Coronary artery (tissue), 2 donors: ENCODE measurements at regions not wholly inside any gene's neighbourhood (a gene's known extent, or its start where the extent isn't known, plus 50 kb on each side); places are given as distances from the start of the nearest gene placed in this dataset.

ENCODE experiments used
- DNase-seq: peaks from one replicate; pipeline ENCODE4 v3.0.0-alpha.2; 2017; ENCODE audit warnings: low spot score
- H3K27ac ChIP-seq, 2 donors: fragments of 200-600 bp; sonication (generic); one replicate each; pipeline ENCODE4 v1.5.1; 2016 to 2019
- H3K4me3 ChIP-seq: fragments of 200-600 bp; sonication (generic); 2 replicates; pipeline ENCODE4 v1.5.1; 2016; ENCODE audit warnings: mild to moderate bottlenecking, moderate library complexity
- TF ChIP-seq, protein P1 (sequence below): fragments of 200-600 bp; sonication (generic); IDR thresholded peaks from one replicate; pipeline ENCODE4 v1.5.1; 2019; ENCODE audit warnings: antibody characterized with exemption

DNA sequence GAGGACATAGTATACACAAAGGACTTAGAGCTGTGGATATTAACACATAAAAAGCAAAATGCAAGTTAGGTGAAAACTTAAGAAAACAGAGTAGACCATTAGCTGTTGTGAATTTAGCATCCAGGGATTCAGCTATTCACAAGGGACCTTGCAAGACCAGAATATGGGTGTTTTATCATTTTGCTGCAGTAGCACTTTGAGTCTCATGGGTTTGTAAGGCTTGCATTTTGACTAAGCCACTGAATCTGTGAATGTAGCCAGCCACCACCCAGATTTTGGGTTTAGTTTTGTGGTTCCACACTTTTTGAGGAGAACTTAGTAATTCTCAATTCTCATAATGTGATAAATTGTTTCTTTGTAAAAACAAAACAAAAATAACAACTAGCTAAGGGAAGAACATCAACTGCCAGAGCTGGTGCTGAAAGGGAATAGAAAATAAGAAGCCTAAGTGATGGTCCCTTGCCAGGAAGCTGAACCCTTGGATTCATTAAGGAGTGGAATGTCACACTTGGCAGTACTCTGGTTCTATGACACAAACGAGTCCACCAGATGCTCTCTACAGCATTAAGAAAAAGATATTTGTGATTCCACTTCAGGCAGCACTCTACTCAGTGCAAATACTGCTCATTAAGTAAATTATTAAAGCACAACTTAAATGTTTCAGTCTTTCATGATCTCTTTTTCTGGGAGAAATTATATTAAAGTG lies 557.4 kb upstream of the ZNF462 start:
- no peak overlapping the region for H3K4me3 ChIP-seq
- TF ChIP-seq, protein P1, sequence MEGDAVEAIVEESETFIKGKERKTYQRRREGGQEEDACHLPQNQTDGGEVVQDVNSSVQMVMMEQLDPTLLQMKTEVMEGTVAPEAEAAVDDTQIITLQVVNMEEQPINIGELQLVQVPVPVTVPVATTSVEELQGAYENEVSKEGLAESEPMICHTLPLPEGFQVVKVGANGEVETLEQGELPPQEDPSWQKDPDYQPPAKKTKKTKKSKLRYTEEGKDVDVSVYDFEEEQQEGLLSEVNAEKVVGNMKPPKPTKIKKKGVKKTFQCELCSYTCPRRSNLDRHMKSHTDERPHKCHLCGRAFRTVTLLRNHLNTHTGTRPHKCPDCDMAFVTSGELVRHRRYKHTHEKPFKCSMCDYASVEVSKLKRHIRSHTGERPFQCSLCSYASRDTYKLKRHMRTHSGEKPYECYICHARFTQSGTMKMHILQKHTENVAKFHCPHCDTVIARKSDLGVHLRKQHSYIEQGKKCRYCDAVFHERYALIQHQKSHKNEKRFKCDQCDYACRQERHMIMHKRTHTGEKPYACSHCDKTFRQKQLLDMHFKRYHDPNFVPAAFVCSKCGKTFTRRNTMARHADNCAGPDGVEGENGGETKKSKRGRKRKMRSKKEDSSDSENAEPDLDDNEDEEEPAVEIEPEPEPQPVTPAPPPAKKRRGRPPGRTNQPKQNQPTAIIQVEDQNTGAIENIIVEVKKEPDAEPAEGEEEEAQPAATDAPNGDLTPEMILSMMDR = no peak
- DNase-seq = no peak
- H3K27ac ChIP-seq = no peak overlapping the region

DNA sequence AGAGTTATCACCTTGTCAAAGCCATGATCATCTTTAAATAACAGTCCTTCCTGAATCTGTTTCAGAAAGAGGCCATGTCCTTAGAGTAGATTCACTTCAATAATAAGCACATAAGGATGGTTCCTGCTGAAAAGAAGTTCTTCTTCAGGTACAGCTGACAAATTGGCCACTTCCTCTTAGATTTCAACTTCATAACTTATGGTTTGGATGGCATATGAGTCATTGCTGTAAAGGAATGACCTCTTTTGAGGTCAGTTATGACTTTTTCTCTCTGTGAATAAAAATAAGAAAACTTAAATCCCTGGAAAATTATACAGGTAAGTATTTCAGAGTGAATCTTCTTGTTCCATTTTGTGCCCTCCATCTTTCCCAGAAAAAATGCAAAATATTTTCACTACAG lies 555.3 kb upstream of the ZNF462 start:
- H3K27ac ChIP-seq = no peak overlapping the region
- TF ChIP-seq, protein P1 = no peak
- no peak overlapping the region for H3K4me3 ChIP-seq
- DNase-seq = no peak

DNA sequence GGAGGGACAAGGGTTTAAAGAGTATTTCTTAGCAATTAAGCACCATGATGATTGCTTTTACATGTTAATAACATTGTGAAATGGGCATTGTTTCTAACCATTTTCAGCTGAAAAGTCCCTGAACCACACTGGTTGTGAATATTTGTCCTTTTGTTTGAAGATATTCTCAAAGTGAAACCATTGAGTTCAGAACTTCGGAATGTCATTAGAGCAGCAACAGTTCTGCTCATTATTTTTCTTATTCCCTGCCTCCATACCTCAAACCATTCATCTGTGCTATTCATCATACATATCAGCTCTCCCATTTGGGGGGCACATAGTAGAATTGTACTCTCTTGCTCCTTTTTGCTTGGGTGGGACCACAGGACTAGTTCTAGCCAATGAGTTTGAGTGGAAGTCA lies 553.0 kb upstream of the ZNF462 start:
- Histone ChIP-seq H3K4me3 (no peak overlapping the region), H3K27ac (no peak overlapping the region)
- TF ChIP-seq, protein P1 = no peak
- DNase-seq = no peak

DNA sequence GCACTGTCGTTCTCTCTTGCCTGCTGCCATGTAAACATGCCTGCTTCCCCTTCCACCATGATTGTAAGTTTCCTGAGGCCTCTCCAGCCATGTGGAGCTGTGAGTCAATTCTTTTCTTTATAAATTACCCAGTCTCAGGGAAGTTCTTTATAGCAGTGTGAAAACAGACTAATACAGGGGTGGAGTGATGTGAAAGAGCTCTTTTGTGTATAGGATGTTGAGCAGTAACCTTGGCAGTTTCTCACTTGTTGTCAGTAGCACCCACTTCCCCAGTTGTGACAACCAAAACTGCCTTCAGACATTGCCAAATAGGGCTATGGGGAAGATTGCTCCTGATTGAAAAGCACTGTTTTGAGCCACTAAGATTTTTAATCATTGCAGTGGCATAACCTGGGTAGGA lies 552.2 kb upstream of the ZNF462 start:
- DNase-seq = no peak
- H3K27ac ChIP-seq = no peak overlapping the region
- no peak overlapping the region for H3K4me3 ChIP-seq
- TF ChIP-seq, protein P1 = no peak

DNA sequence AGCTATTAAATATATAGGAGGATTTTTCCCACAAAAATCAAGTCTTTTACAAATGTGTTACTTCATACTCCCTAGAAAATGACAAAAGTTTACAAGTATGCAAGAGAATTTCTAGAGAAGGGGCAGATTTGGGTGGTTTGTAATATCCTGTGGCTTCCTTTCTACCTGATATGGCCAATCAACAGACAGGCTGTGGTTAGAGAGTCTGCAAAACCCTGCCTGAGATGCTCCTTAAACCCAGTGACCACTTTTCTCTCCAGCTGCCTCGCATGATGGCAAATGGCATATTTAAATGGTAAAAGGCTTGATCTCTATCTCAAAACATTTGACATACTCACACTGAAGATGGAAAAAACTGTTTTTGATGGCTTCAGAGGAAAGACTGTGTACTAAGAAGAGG lies 550.1 kb upstream of the ZNF462 start:
- H3K4me3 ChIP-seq = no peak overlapping the region
- DNase-seq = no peak
- TF ChIP-seq, protein P1 = no peak
- no peak overlapping the region for H3K27ac ChIP-seq

DNA sequence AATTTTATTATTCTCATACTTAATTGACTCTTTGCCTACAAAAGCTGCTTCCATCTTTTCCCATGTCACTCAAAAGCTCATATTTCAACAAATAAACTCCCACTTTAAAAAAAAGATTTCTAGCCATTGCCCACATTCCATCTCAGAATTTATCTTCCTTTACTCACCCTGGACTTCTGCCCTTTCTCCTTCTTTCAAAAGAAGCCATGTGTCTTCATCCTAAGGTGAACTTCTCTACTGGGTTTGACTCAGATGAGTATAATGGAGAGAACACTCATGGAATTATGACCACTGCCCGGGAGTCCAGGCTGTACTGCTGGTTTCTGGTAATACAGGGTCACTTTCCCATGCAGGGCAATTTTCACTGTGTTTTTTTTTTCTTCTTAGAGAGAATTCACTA lies 548.5 kb upstream of the ZNF462 start:
- no peak overlapping the region for H3K27ac ChIP-seq
- H3K4me3 ChIP-seq = no peak overlapping the region
- no peak for DNase-seq
- TF ChIP-seq, protein P1 = no peak

DNA sequence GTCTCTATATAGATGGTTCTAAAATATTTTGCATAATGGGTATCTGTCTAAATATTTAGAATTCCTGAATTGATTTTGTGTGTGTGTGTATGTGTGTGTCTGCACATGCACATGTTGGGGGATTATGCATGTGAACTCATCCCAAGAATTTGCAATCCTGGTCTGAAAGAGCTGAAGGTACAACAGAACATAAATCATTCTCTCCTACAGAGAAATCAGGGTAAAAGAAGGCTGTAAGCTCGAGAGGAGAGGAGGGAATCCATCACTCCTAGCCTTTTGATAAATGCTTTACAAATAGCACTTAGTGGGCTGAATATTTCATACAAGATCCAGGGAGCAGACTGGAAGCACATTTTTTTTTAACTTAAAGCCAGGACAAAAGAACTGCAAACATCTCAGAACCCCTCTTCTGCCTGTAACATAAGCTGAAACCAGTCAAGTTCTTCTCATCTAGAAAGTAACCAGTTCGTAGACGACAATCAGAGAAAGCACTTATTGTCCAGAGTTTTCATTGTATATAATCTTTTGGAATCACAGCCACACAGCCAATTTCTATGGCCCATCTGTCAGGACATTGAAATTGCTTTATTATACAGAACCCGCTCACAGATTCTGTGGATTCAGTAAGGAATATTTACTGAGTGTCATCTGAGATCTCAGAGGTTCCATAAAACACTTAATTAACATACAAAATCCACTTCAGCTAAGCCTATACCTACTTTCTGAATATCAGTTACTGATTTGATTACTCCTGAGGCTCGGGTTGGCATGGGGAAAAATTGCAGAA lies 541.4 kb upstream of the ZNF462 start:
- Histone ChIP-seq H3K27ac (no peak overlapping the region), H3K4me3 (no peak overlapping the region)
- TF ChIP-seq, protein P1 = no peak
- DNase-seq = no peak
